HEK293 (cell line): ENCODE measurements at regions not wholly inside any gene's neighbourhood (a gene's known extent, or its start where the extent isn't known, plus 50 kb on each side); places are given as distances from the start of the nearest gene placed in this dataset.

Source experiments
- BCL11B ChIP-seq: fragments of 450-650 bp; formaldehyde crosslinking; IDR thresholded peaks from 2 replicates; pipeline ENCODE4 v1.5.1; 2016; ENCODE audit warnings: low read depth, missing biosample characterization, missing genetic modification characterization
- EGR2 ChIP-seq: fragments of 450-650 bp; formaldehyde crosslinking; IDR thresholded peaks from 2 replicates; pipeline ENCODE4 v1.5.1; 2016; ENCODE audit warnings: low read depth, missing biosample characterization, missing genetic modification characterization
- ZBTB7A ChIP-seq: fragments of 450-650 bp; formaldehyde crosslinking; IDR thresholded peaks from 2 replicates; pipeline ENCODE4 v1.5.1; 2016; ENCODE audit warnings: low read depth, missing biosample characterization, missing genetic modification characterization
- ZFP41 ChIP-seq: fragments of 450-650 bp; formaldehyde crosslinking; IDR thresholded peaks from 2 replicates; pipeline ENCODE4 v1.5.1; 2016; ENCODE audit warnings: missing biosample characterization, missing genetic modification characterization, borderline replicate concordance
- ZNF561 ChIP-seq: fragments of 450-650 bp; IDR thresholded peaks from 2 replicates; pipeline ENCODE4 v1.5.1; 2018; ENCODE audit warnings: missing biosample characterization, missing genetic modification characterization, borderline replicate concordance
- ZNF701 ChIP-seq: fragments of 450-650 bp; formaldehyde crosslinking; IDR thresholded peaks from 2 replicates; pipeline ENCODE4 v1.5.1; 2016; ENCODE audit warnings: missing biosample characterization, missing genetic modification characterization
- ZNF776 ChIP-seq: fragments of 450-650 bp; formaldehyde crosslinking; IDR thresholded peaks from 2 replicates; pipeline ENCODE4 v1.5.0; 2017; ENCODE audit warnings: missing biosample characterization, missing genetic modification characterization, borderline replicate concordance
- ZNF785 ChIP-seq: fragments of 450-650 bp; formaldehyde crosslinking; IDR thresholded peaks from 2 replicates; pipeline ENCODE4 v1.5.1; 2016; ENCODE audit warnings: missing biosample characterization, missing genetic modification characterization
- TF ChIP-seq, protein P1 (sequence below): fragments of 450-650 bp; formaldehyde crosslinking; IDR thresholded peaks from 2 replicates; pipeline ENCODE4 v1.5.1; 2016; ENCODE audit warnings: missing biosample characterization, missing genetic modification characterization
- TF ChIP-seq, protein P2 (sequence below): fragments of 450-650 bp; formaldehyde crosslinking; IDR thresholded peaks from 2 replicates; pipeline ENCODE4 v1.5.1; 2016; ENCODE audit warnings: missing biosample characterization, missing genetic modification characterization
- TF ChIP-seq, protein P3 (sequence below): fragments of 450-650 bp; formaldehyde crosslinking; IDR thresholded peaks from 2 replicates; pipeline ENCODE4 v1.5.1; 2016; ENCODE audit warnings: missing biosample characterization, missing genetic modification characterization
- TF ChIP-seq, protein P4 (sequence below): fragments of 450-650 bp; formaldehyde crosslinking; IDR thresholded peaks from 2 replicates; pipeline ENCODE4 v1.5.1; 2016; ENCODE audit warnings: missing biosample characterization, missing genetic modification characterization, low read depth

DNA sequence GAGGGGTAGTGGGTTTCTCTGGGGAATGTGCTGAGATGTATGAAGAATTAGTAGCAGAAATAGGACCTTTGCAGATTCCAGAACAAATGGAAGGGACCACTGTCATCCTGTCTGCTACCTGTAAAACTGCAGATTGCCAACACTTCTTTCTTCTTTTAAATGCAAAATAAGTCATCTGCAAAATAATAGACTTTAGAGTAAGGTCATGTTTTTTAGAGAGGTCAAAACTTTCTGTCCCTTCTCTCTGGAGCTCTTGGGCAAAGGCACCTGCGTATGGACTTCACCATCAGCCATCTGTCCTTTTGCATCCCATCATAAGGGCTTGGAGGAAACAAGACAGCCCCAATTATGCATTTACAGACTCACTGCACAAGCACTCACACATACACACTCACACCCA lies 121.1 kb upstream of the PPARGC1A start:
- TF ChIP-seq ZNF785 (tag by site-specific recombination) (no peak), ZNF701 (tag by site-specific recombination) (no peak), ZNF776 (tag by site-specific recombination) (no peak), ZBTB7A (tag by site-specific recombination) (no peak), EGR2 (tag by site-specific recombination) (no peak), ZFP41 (tag by site-specific recombination) (no peak), BCL11B (no peak), ZNF561 (tag by site-specific recombination) (no peak)
- TF ChIP-seq, protein P1, sequence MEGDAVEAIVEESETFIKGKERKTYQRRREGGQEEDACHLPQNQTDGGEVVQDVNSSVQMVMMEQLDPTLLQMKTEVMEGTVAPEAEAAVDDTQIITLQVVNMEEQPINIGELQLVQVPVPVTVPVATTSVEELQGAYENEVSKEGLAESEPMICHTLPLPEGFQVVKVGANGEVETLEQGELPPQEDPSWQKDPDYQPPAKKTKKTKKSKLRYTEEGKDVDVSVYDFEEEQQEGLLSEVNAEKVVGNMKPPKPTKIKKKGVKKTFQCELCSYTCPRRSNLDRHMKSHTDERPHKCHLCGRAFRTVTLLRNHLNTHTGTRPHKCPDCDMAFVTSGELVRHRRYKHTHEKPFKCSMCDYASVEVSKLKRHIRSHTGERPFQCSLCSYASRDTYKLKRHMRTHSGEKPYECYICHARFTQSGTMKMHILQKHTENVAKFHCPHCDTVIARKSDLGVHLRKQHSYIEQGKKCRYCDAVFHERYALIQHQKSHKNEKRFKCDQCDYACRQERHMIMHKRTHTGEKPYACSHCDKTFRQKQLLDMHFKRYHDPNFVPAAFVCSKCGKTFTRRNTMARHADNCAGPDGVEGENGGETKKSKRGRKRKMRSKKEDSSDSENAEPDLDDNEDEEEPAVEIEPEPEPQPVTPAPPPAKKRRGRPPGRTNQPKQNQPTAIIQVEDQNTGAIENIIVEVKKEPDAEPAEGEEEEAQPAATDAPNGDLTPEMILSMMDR (tag by site-specific recombination) = no peak
- TF ChIP-seq, protein P2, sequence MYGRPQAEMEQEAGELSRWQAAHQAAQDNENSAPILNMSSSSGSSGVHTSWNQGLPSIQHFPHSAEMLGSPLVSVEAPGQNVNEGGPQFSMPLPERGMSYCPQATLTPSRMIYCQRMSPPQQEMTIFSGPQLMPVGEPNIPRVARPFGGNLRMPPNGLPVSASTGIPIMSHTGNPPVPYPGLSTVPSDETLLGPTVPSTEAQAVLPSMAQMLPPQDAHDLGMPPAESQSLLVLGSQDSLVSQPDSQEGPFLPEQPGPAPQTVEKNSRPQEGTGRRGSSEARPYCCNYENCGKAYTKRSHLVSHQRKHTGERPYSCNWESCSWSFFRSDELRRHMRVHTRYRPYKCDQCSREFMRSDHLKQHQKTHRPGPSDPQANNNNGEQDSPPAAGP (tag by site-specific recombination) = no peak
- TF ChIP-seq, protein P3, sequence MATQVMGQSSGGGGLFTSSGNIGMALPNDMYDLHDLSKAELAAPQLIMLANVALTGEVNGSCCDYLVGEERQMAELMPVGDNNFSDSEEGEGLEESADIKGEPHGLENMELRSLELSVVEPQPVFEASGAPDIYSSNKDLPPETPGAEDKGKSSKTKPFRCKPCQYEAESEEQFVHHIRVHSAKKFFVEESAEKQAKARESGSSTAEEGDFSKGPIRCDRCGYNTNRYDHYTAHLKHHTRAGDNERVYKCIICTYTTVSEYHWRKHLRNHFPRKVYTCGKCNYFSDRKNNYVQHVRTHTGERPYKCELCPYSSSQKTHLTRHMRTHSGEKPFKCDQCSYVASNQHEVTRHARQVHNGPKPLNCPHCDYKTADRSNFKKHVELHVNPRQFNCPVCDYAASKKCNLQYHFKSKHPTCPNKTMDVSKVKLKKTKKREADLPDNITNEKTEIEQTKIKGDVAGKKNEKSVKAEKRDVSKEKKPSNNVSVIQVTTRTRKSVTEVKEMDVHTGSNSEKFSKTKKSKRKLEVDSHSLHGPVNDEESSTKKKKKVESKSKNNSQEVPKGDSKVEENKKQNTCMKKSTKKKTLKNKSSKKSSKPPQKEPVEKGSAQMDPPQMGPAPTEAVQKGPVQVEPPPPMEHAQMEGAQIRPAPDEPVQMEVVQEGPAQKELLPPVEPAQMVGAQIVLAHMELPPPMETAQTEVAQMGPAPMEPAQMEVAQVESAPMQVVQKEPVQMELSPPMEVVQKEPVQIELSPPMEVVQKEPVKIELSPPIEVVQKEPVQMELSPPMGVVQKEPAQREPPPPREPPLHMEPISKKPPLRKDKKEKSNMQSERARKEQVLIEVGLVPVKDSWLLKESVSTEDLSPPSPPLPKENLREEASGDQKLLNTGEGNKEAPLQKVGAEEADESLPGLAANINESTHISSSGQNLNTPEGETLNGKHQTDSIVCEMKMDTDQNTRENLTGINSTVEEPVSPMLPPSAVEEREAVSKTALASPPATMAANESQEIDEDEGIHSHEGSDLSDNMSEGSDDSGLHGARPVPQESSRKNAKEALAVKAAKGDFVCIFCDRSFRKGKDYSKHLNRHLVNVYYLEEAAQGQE = no peak
- TF ChIP-seq, protein P4, sequence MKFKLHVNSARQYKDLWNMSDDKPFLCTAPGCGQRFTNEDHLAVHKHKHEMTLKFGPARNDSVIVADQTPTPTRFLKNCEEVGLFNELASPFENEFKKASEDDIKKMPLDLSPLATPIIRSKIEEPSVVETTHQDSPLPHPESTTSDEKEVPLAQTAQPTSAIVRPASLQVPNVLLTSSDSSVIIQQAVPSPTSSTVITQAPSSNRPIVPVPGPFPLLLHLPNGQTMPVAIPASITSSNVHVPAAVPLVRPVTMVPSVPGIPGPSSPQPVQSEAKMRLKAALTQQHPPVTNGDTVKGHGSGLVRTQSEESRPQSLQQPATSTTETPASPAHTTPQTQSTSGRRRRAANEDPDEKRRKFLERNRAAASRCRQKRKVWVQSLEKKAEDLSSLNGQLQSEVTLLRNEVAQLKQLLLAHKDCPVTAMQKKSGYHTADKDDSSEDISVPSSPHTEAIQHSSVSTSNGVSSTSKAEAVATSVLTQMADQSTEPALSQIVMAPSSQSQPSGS (tag by site-specific recombination) = no peak
